ENCODE measurements at regions not wholly inside any gene's neighbourhood (a gene's known extent, or its start where the extent isn't known, plus 50 kb on each side); places are given as distances from the start of the nearest gene placed in this dataset.

DNA sequence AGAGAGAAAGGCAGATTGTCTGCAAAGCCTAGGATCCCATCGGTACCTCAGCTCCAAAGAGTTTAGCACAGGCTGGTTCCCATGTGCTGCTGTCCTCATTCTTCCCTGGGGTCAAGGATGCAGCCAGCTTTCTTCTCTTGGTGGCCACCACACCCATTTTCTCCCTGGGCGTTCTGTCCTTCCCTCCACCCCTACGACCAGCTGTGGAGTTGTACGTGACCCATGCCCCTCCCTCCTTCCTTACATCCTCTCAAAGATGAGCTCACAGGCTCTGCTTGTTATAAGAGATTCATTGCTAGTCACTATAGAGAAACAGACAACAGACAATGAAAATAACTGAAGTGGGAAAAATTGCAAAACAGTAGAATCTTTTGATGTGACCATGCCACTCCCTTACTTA is 74.0 kb upstream of the KLF3 start:
- TF ChIP-seq CTCF (IDR thresholded peaks at IDR 0.05) (no peak), POLR2A (IDR thresholded peaks at IDR 0.05) (no peak)

All from right lobe of liver (tissue), 4 donors.